Activated T-cell treated with anti-CD3 and anti-CD28 coated beads, Interleukin-2, amount 50 U/mL, for 4 hours (primary cell): ENCODE measurements at regions not wholly inside any gene's neighbourhood (a gene's known extent, or its start where the extent isn't known, plus 50 kb on each side); places are given as distances from the start of the nearest gene placed in this dataset.

Experiments used
- ATAC-seq, 2 donors: fragments of 200-7000 bp; cut with Tn5 transposase; one replicate each; pipeline ENCODE4 v1.10.0; 2021
- DNase-seq: peaks from one replicate; pipeline ENCODE4 v3.0.0-alpha.2; 2020
- H3K27me3 Mint-ChIP-seq: one replicate; pipeline ENCODE4 v1.8.0; 2021; ENCODE audit warnings: low read depth, mixed read lengths
- H3K36me3 Mint-ChIP-seq: one replicate; pipeline ENCODE4 v1.8.0; 2022; ENCODE audit warnings: mixed read lengths; ENCODE audit not compliant: insufficient read depth
- H3K4me1 Mint-ChIP-seq: one replicate; pipeline ENCODE4 v1.8.0; 2021; ENCODE audit warnings: low read depth, mixed read lengths
- H3K4me3 Mint-ChIP-seq: one replicate; pipeline ENCODE4 v1.8.0; 2021; ENCODE audit warnings: mild to moderate bottlenecking, moderate library complexity, mixed read lengths
- H3K9me3 Mint-ChIP-seq: one replicate; pipeline ENCODE4 v1.8.0; 2021; ENCODE audit warnings: mixed read lengths

- no peaks in the 10 kb centered on the region for H3K9me3 Mint-ChIP-seq
- no peaks in the 10 kb centered on the region for H3K4me1 Mint-ChIP-seq
- no peak for DNase-seq
- H3K4me3 Mint-ChIP-seq: no peak overlapping the region
- ATAC-seq: no peak
- peaks cover 3% of the 10 kb centered on the region for H3K27me3 Mint-ChIP-seq
- no peaks in the 10 kb centered on the region for H3K36me3 Mint-ChIP-seq
These were observed 254.8 kb downstream of the LMO4 start for GRCh38 chr1:87583459-87583858.

GRCh38 chr1:87584586-87584985 is 255.9 kb downstream of the LMO4 start:
- DNase-seq (no peak), ATAC-seq (no peak)
- Mint-ChIP-seq H3K27me3 (peaks cover 3% of the 10 kb centered on the region), H3K4me1 (no peaks in the 10 kb centered on the region), H3K36me3 (no peaks in the 10 kb centered on the region), H3K9me3 (no peaks in the 10 kb centered on the region), H3K4me3 (no peak overlapping the region)

- no peak for ATAC-seq
- no peaks in the 10 kb centered on the region for H3K4me1 Mint-ChIP-seq
These were observed 257.8 kb downstream of the LMO4 start for GRCh38 chr1:87586501-87586900.

GRCh38 chr1:87588495-87588894 is 259.8 kb downstream of the LMO4 start:
- no peak for DNase-seq
- peaks cover 3% of the 10 kb centered on the region for H3K27me3 Mint-ChIP-seq
- no peak overlapping the region for H3K4me3 Mint-ChIP-seq
- no peaks in the 10 kb centered on the region for H3K9me3 Mint-ChIP-seq
- no peaks in the 10 kb centered on the region for H3K36me3 Mint-ChIP-seq
- ATAC-seq: no peak
- H3K4me1 Mint-ChIP-seq: no peaks in the 10 kb centered on the region

More at GRCh38 chr1:87586501-87586900, 257.8 kb downstream of the LMO4 start:
- peaks cover 3% of the 10 kb centered on the region for H3K27me3 Mint-ChIP-seq
- DNase-seq: no peak
- H3K4me3 Mint-ChIP-seq: no peak overlapping the region
- no peaks in the 10 kb centered on the region for H3K36me3 Mint-ChIP-seq
- no peaks in the 10 kb centered on the region for H3K9me3 Mint-ChIP-seq

- Mint-ChIP-seq H3K9me3 (no peaks in the 10 kb centered on the region), H3K4me3 (no peak overlapping the region), H3K4me1 (no peaks in the 10 kb centered on the region), H3K36me3 (no peaks in the 10 kb centered on the region), H3K27me3 (peaks cover 3% of the 10 kb centered on the region)
- no peak for ATAC-seq
- DNase-seq: no peak
These were observed 262.8 kb downstream of the LMO4 start for GRCh38 chr1:87591492-87591891.

- no peaks in the 10 kb centered on the region for H3K9me3 Mint-ChIP-seq
- ATAC-seq: no peak
- H3K36me3 Mint-ChIP-seq: no peaks in the 10 kb centered on the region
These were observed 263.5 kb downstream of the LMO4 start for GRCh38 chr1:87592156-87592555.

GRCh38 chr1:87594736-87595383 is 266.2 kb downstream of the LMO4 start:
- Mint-ChIP-seq H3K9me3 (no peaks in the 10 kb centered on the region), H3K27me3 (no peaks in the 10 kb centered on the region), H3K4me1 (no peaks in the 10 kb centered on the region), H3K4me3 (no peak overlapping the region), H3K36me3 (no peaks in the 10 kb centered on the region)
- no peak for DNase-seq
- ATAC-seq: no peak

More at GRCh38 chr1:87592156-87592555, 263.5 kb downstream of the LMO4 start:
- H3K27me3 Mint-ChIP-seq: no peaks in the 10 kb centered on the region
- DNase-seq: no peak
- no peaks in the 10 kb centered on the region for H3K4me1 Mint-ChIP-seq
- no peak overlapping the region for H3K4me3 Mint-ChIP-seq

- Mint-ChIP-seq H3K27me3 (no peaks in the 10 kb centered on the region), H3K4me1 (no peaks in the 10 kb centered on the region)
- no peak for ATAC-seq
These were observed 266.7 kb downstream of the LMO4 start for GRCh38 chr1:87595384-87595781.

GRCh38 chr1:87598429-87598828 is 269.7 kb downstream of the LMO4 start:
- H3K36me3 Mint-ChIP-seq: no peaks in the 10 kb centered on the region

More at GRCh38 chr1:87595384-87595781, 266.7 kb downstream of the LMO4 start:
- no peak for DNase-seq
- no peaks in the 10 kb centered on the region for H3K9me3 Mint-ChIP-seq
- H3K36me3 Mint-ChIP-seq: no peaks in the 10 kb centered on the region
- H3K4me3 Mint-ChIP-seq: no peak overlapping the region

GRCh38 chr1:87599569-87599968 is 270.9 kb downstream of the LMO4 start:
- DNase-seq (no peak), ATAC-seq (no peak)
- Mint-ChIP-seq H3K27me3 (no peaks in the 10 kb centered on the region), H3K36me3 (no peaks in the 10 kb centered on the region), H3K9me3 (no peaks in the 10 kb centered on the region), H3K4me3 (no peak overlapping the region), H3K4me1 (no peaks in the 10 kb centered on the region)

More at GRCh38 chr1:87598429-87598828, 269.7 kb downstream of the LMO4 start:
- H3K9me3 Mint-ChIP-seq: no peaks in the 10 kb centered on the region
- no peaks in the 10 kb centered on the region for H3K4me1 Mint-ChIP-seq
- ATAC-seq: no peak
- no peak overlapping the region for H3K4me3 Mint-ChIP-seq
- no peak for DNase-seq
- H3K27me3 Mint-ChIP-seq: no peaks in the 10 kb centered on the region

GRCh38 chr1:87600055-87600850 is 271.6 kb downstream of the LMO4 start:
- Mint-ChIP-seq H3K9me3 (no peaks in the 10 kb centered on the region), H3K27me3 (no peaks in the 10 kb centered on the region), H3K4me1 (no peaks in the 10 kb centered on the region), H3K4me3 (no peak overlapping the region), H3K36me3 (no peaks in the 10 kb centered on the region)
- DNase-seq (no peak), ATAC-seq (no peak)

GRCh38 chr1:87600854-87601253 is 272.2 kb downstream of the LMO4 start:
- H3K4me1 Mint-ChIP-seq: no peaks in the 10 kb centered on the region
- H3K36me3 Mint-ChIP-seq: no peaks in the 10 kb centered on the region
- DNase-seq (no peak), ATAC-seq (no peak)
- no peaks in the 10 kb centered on the region for H3K27me3 Mint-ChIP-seq
- no peak overlapping the region for H3K4me3 Mint-ChIP-seq
- no peaks in the 10 kb centered on the region for H3K9me3 Mint-ChIP-seq

- no peak for ATAC-seq
- H3K4me1 Mint-ChIP-seq: no peaks in the 10 kb centered on the region
- H3K9me3 Mint-ChIP-seq: no peaks in the 10 kb centered on the region
These were observed 274.9 kb downstream of the LMO4 start for GRCh38 chr1:87603626-87604025.

GRCh38 chr1:87612956-87613355 is 284.3 kb downstream of the LMO4 start:
- Mint-ChIP-seq H3K36me3 (no peaks in the 10 kb centered on the region), H3K27me3 (no peaks in the 10 kb centered on the region), H3K9me3 (no peaks in the 10 kb centered on the region), H3K4me3 (no peak overlapping the region), H3K4me1 (no peaks in the 10 kb centered on the region)
- ATAC-seq: no peak
- no peak for DNase-seq

More at GRCh38 chr1:87603626-87604025, 274.9 kb downstream of the LMO4 start:
- no peaks in the 10 kb centered on the region for H3K27me3 Mint-ChIP-seq
- DNase-seq: no peak
- no peaks in the 10 kb centered on the region for H3K36me3 Mint-ChIP-seq
- H3K4me3 Mint-ChIP-seq: no peak overlapping the region

GRCh38 chr1:87615491-87615890 is 286.8 kb downstream of the LMO4 start:
- Mint-ChIP-seq H3K4me1 (no peaks in the 10 kb centered on the region), H3K36me3 (no peaks in the 10 kb centered on the region), H3K4me3 (no peak overlapping the region), H3K9me3 (peaks cover 4% of the 10 kb centered on the region), H3K27me3 (peaks cover 3% of the 10 kb centered on the region)
- DNase-seq: no peak
- no peak for ATAC-seq
